HEK293T (cell line): ENCODE measurements at regions not wholly inside any gene's neighbourhood (a gene's known extent, or its start where the extent isn't known, plus 50 kb on each side); places are given as distances from the start of the nearest gene placed in this dataset.

Experiments used
- L3MBTL2 ChIP-seq: fragments of 450-650 bp; conservative IDR thresholded peaks from 2 replicates; pipeline ENCODE4 v1.6.1; 2016; ENCODE audit warnings: mild to moderate bottlenecking
- LEF1 ChIP-seq: fragments of 450-650 bp; IDR thresholded peaks from 2 replicates; pipeline ENCODE4 v1.6.1; 2017; ENCODE audit warnings: mild to moderate bottlenecking, borderline replicate concordance
- NFRKB ChIP-seq: fragments of 450-650 bp; IDR thresholded peaks from 2 replicates; pipeline ENCODE4 v1.6.1; 2016; ENCODE audit warnings: mild to moderate bottlenecking, moderate library complexity

- TF ChIP-seq L3MBTL2: no peak
- TF ChIP-seq LEF1: no peak
- no peak for TF ChIP-seq NFRKB
Observed at GRCh38 chr4:163772238-163772637, 277.7 kb downstream of the TMA16 start.
